Liver (tissue), 7 donors: ENCODE measurements at regions not wholly inside any gene's neighbourhood (a gene's known extent, or its start where the extent isn't known, plus 50 kb on each side); places are given as distances from the start of the nearest gene placed in this dataset.

Experiments
- DNase-seq: peaks from one replicate; pipeline ENCODE4 v3.0.0-alpha.2; 2017; ENCODE audit warnings: low spot score
- H3K27ac ChIP-seq, 2 donors: one replicate each; pipeline ENCODE4 v1.7.0; 2013; ENCODE audit warnings: inconsistent platforms in 2 of 2, low read length in 2 of 2, control low read depth in 1 of 2, low read depth in 1 of 2, mild to moderate bottlenecking in 1 of 2
- H3K27me3 ChIP-seq, 4 donors: one replicate each; pipeline versions ENCODE4 v1.6.1 to v1.7.0; 2013; ENCODE audit warnings: low read length in 3 of 4, inconsistent platforms in 1 of 4, mild to moderate bottlenecking in 1 of 4, moderate library complexity in 1 of 4; ENCODE audit not compliant: control insufficient read depth in 4 of 4, insufficient read depth in 4 of 4
- H3K36me3 ChIP-seq, 4 donors: one replicate each; pipeline versions ENCODE4 v1.6.1 to v1.7.0; 2013; ENCODE audit warnings: low read length in 3 of 4, mild to moderate bottlenecking in 3 of 4, low read depth in 1 of 4, moderate library complexity in 1 of 4; ENCODE audit not compliant: control insufficient read depth in 4 of 4, insufficient read depth in 3 of 4
- H3K4me1 ChIP-seq, 4 donors: one replicate each; pipeline versions ENCODE4 v1.6.1 to v1.7.0; 2013; ENCODE audit warnings: low read length in 3 of 4, mild to moderate bottlenecking in 3 of 4, moderate library complexity in 1 of 4; ENCODE audit not compliant: control insufficient read depth in 4 of 4, insufficient read depth in 4 of 4
- H3K4me3 ChIP-seq, 3 donors: one replicate each; pipeline versions ENCODE4 v1.6.1 to v1.7.0; 2013; ENCODE audit warnings: low read length in 3 of 3, control low read depth in 1 of 3, low read depth in 1 of 3, mild to moderate bottlenecking in 1 of 3
- H3K9ac ChIP-seq, 2 donors: one replicate each; pipeline ENCODE4 v1.7.0; 2013; ENCODE audit warnings: low read length in 2 of 2, mild to moderate bottlenecking in 2 of 2, moderate library complexity in 2 of 2, control low read depth in 1 of 2, low read depth in 1 of 2
- H3K9me3 ChIP-seq, 4 donors: one replicate each; pipeline versions ENCODE4 v1.6.1 to v1.7.0; 2013; ENCODE audit warnings: low read length in 3 of 4; ENCODE audit not compliant: control insufficient read depth in 4 of 4
- ATF3 ChIP-seq: IDR thresholded peaks from 2 replicates; pipeline ENCODE4 v1.6.1; 2016; ENCODE audit warnings: antibody characterized with exemption
- CTCF ChIP-seq: fragments of 150-350 bp; IDR thresholded peaks from 2 replicates; pipeline ENCODE4 v1.5.1; 2017; ENCODE audit warnings: improper control_type of control experiment, low read depth, low read length; ENCODE audit not compliant: missing input control
- EGR1 ChIP-seq, 2 donors: IDR thresholded peaks; 2 replicates each; pipeline ENCODE4 v1.6.1; 2016 to 2018; ENCODE audit warnings: antibody characterized with exemption in 2 of 2, low read depth in 2 of 2
- FOXA1 ChIP-seq: IDR thresholded peaks from 2 replicates; pipeline ENCODE4 v1.6.1; 2016; ENCODE audit warnings: antibody characterized with exemption
- FOXA2 ChIP-seq: IDR thresholded peaks from 2 replicates; pipeline ENCODE4 v1.6.1; 2016; ENCODE audit warnings: antibody characterized with exemption
- GABPA ChIP-seq, 2 donors: IDR thresholded peaks in 1 of 2; conservative IDR thresholded peaks in 1 of 2; 2 replicates each; pipeline ENCODE4 v1.6.1; 2016; ENCODE audit warnings: antibody characterized with exemption in 2 of 2, mild to moderate bottlenecking in 1 of 2, moderate library complexity in 1 of 2
- HNF4A ChIP-seq, 2 donors: conservative IDR thresholded peaks; 2 replicates each; pipeline ENCODE4 v1.6.1; 2016; ENCODE audit warnings: antibody characterized with exemption in 2 of 2, mild to moderate bottlenecking in 2 of 2
- HNF4G ChIP-seq: IDR thresholded peaks from 2 replicates; pipeline ENCODE4 v1.6.1; 2016; ENCODE audit warnings: antibody characterized with exemption
- JUND ChIP-seq, 2 donors: IDR thresholded peaks; 2 replicates each; pipeline ENCODE4 v1.6.1; 2016; ENCODE audit warnings: antibody characterized with exemption in 2 of 2
- MAX ChIP-seq: IDR thresholded peaks from 2 replicates; pipeline ENCODE4 v1.6.1; 2016; ENCODE audit warnings: antibody characterized with exemption
- NR2F2 ChIP-seq: IDR thresholded peaks from 2 replicates; pipeline ENCODE4 v1.6.1; 2016; ENCODE audit warnings: antibody characterized with exemption
- RAD21 ChIP-seq, 2 donors: IDR thresholded peaks; 2 replicates each; pipeline ENCODE4 v1.6.1; 2016; ENCODE audit warnings: antibody characterized with exemption in 2 of 2, mild to moderate bottlenecking in 2 of 2
- REST ChIP-seq: IDR thresholded peaks from 2 replicates; pipeline ENCODE4 v1.6.1; 2016; ENCODE audit warnings: antibody characterized with exemption, mild to moderate bottlenecking
- RXRA ChIP-seq, 2 donors: IDR thresholded peaks; 2 replicates each; pipeline ENCODE4 v1.6.1; 2017 to 2018; ENCODE audit warnings: antibody characterized with exemption in 2 of 2, mild to moderate bottlenecking in 1 of 2
- SP1 ChIP-seq: IDR thresholded peaks from 2 replicates; pipeline ENCODE4 v1.6.1; 2018; ENCODE audit warnings: antibody characterized with exemption, mild to moderate bottlenecking
- TAF1 ChIP-seq: conservative IDR thresholded peaks from 2 replicates; pipeline ENCODE4 v1.6.1; 2016; ENCODE audit warnings: antibody characterized with exemption, mild to moderate bottlenecking
- YY1 ChIP-seq: IDR thresholded peaks from 2 replicates; pipeline ENCODE4 v1.6.1; 2016; ENCODE audit warnings: antibody characterized with exemption, mild to moderate bottlenecking
- ZBTB33 ChIP-seq: IDR thresholded peaks from 2 replicates; pipeline ENCODE4 v1.6.1; 2016; ENCODE audit warnings: antibody characterized with exemption
- donor health status: healthy.
- donor health status: healthy.
- donor health status: healthy.
- donor health status: healthy.

GRCh38 chrX:20680998-20681397, 414.3 kb upstream of the RPS6KA3 start:
- Histone ChIP-seq H3K4me3 (no peak overlapping the region), H3K27ac (no peak overlapping the region), H3K4me1 (no peaks in the 10 kb centered on the region), H3K9me3 (peaks cover 0 to 2% (median 0%) of the 10 kb centered on the region in 4 donors), H3K36me3 (no peaks in the 10 kb centered on the region), H3K9ac (no peak overlapping the region), H3K27me3 (no peaks in the 10 kb centered on the region)
- DNase-seq: no peak
- TF ChIP-seq FOXA1: no peak
- TF ChIP-seq TAF1: no peak
- TF ChIP-seq GABPA (IDR thresholded peaks at IDR 0.05 in 1 of 2, conservative IDR thresholded peaks at IDR 0.05 in 1 of 2): no peak
- TF ChIP-seq NR2F2: no peak
- no peak for TF ChIP-seq RAD21 (IDR thresholded peaks at IDR 0.05)
- TF ChIP-seq HNF4G: no peak
- TF ChIP-seq YY1: no peak
- no peak for TF ChIP-seq MAX
- no peak for TF ChIP-seq EGR1 (IDR thresholded peaks at IDR 0.05; ENCODE audit: low read depth in 2 of 2)
- no peak for TF ChIP-seq JUND (IDR thresholded peaks at IDR 0.05)
- no peak for TF ChIP-seq SP1
- TF ChIP-seq HNF4A (conservative IDR thresholded peaks at IDR 0.05): no peak
- no peak for TF ChIP-seq ATF3
- no peak for TF ChIP-seq ZBTB33
- TF ChIP-seq FOXA2: no peak
- TF ChIP-seq CTCF: no peak
- no peak for TF ChIP-seq RXRA (IDR thresholded peaks at IDR 0.05)
- TF ChIP-seq REST: no peak
